HUDEP-2 (cell line): ENCODE measurements at regions not wholly inside any gene's neighbourhood (a gene's known extent, or its start where the extent isn't known, plus 50 kb on each side); places are given as distances from the start of the nearest gene placed in this dataset.
"Not testable (repeated sequence)": the region's sequence is repeated elsewhere in the genome, so short reads cannot be mapped to it uniquely, and the experiment has no call there.

Experiments
- DNase-seq, 76 experiments: peaks; one replicate each; lab custom pipeline; 2025; ENCODE audit not compliant: unreplicated experiment in 76 of 76; lab: John Stamatoyannopoulos, UW

DNA sequence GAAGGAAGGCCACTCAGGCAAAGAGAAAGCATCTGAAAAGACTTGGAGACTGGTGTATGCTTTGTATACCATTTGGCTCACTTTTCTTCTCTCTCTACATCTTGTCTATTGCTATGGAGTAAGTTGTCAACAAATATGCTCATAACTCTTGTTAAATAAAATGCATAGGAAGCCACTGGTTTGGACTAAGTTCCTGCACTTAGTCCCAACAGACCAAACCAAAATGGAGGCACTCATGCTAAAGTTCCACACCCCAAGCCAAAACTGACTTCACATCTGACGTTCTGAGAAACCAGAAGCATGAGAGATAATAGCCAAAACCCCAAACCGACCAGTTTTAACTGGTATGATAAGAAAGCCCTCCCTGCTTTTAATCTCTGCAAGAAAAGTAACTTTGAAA is 135.3 kb upstream of the LYPLAL1 start:
- DNase-seq: peak in 1 of 76 experiments; percentile 1

DNA sequence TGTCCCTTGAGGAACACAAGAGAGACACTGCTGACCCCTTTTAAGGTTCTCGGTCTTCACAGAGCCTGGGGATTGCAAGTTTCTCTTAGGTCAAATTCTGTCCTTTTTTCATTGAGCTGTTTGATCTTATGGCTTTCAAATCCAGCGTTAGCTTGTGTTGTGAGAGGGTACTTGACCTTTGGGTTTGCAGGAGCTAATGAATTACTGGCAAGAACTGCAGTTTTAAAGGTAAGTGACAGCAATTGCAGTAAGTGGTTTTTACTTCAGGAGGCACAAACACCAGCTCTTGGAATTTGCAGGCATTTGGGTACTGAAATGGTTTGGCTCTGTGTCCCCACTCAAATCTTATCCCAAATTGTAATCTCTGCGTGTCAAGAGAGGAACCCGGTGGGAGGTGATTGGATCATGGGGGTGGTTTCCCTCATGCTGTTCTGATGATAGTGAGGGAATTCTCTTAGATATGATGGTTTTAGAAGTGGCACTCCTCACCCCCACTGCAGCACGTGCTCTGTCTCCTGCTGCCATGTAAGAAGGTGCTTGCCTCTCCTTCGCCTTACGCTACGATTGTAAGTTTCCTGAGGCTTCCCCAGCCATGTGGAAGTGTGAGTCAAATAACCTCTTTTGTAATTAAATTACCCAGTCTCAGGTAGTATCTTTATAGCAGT is 134.5 kb upstream of the LYPLAL1 start:
- DNase-seq: no peak

DNA sequence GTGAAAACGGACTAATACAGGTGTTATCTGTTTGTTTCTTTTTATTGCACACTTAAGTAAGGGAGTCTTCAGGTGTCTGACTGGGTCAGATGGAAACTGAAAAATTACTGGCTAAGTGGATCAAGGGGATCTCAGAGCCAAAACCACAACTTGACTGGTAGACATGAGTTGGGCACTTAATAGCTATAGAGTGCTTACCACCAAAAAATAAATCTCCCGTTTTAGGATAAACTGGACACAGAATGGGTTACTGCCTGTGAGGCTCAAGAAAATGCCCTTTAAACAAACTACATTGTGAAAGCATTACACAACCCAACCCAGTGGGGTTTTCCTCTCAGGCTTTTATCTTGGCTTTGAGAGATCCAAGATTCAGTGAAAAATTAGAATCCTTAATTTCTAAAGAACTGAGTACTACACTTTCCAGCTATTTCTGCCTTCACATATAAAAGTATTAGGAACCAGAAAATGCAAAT is 134.0 kb upstream of the LYPLAL1 start:
- no peak for DNase-seq

DNA sequence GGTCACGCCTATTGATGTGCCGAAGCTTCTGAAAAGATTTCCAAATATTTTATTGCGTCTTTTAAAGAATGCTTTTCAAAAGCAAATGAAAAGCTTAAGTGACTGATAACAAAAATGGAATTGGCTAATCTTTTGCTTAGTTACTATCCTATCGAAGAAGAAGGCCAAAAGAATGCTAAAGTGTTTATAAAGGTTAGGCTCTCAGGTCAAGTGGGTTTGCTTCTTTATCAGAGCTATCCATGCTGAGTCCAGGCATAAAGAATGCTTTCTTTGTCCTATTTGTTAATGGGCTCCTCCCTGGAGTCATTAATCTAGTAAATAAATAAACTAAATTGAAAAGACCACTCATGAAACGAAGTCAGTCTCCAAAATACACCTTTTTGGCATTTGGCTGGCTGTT is 133.4 kb upstream of the LYPLAL1 start:
- DNase-seq: no peak

DNA sequence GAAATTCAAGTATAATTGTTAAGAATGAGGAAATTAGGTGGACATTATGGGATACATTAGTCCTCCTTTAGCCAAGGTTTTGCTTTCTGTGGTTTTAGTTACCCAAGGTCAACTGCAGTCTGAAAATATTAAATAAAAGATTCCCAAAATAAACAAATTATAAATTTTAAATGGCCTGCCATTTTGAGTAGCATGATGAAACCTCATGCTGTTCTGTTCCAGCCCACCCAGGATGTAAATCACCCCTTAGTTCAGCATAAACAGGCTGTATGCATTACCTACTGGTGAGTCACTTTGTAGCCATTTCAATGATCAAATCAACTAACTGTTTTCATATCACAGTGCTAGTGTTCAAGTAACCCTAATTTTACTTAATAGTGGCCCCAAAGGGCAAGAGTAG is 132.5 kb upstream of the LYPLAL1 start:
- peak in 1 of 76 experiments; percentile 1 for DNase-seq

DNA sequence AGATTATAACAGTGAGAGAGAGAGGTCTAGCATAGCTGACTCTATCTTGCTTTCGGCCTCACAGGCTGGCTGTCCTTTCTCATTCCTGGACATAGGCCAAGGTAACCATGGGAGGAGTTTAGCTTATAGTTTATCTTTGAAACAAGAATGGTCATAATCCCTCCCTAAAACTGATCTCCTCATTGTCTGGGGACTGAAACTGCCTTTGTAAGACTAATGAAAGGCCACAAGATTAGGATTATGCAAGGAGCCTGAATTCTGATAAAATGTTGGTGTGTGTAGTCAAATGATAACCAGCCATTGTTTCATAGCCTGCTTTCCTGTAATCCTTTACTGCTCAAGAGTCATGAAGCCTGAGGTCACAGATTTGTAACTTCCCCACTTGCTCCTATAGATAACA is 131.9 kb upstream of the LYPLAL1 start:
- peak in 41 of 76 experiments; percentile 1 to 86 (median 28) for DNase-seq

DNA sequence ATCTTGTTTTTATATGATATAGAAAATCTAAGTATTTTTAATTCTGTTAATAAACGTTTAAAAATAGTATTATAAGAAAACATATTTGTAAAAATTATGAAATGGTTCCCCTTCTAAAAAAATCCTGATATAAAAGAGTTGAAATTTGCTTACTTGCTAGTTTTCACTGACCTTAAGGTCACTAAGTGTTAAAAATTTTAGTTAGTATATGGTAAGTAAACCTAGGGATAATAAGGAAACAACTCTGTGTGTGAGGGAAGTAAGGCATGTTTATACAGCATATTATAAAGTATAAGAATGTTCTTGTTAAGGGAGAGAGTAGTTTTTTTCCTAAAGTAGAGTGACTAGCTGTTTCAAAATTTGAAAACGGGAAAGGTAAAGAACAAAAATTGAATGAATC is 130.9 kb upstream of the LYPLAL1 start:
- no peak for DNase-seq

DNA sequence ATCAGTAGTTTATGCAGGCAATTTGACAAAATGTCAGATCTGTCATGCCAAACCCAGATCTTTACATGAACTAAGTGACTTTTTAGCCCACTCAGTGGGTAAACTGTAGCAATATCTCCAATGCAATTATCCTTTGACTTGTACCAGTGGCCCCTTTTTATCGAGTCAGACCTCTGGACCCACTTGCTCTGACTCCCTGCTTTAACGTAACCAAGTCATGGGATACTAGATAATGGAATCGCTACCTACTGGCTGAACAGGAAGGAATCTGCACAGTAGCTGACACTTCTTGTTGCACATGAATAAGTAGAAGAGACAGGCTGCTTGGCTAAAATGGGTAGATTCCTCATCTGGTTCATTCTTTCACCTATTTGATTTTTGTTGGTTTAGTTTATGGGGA is 128.4 kb upstream of the LYPLAL1 start:
- no peak for DNase-seq

DNA sequence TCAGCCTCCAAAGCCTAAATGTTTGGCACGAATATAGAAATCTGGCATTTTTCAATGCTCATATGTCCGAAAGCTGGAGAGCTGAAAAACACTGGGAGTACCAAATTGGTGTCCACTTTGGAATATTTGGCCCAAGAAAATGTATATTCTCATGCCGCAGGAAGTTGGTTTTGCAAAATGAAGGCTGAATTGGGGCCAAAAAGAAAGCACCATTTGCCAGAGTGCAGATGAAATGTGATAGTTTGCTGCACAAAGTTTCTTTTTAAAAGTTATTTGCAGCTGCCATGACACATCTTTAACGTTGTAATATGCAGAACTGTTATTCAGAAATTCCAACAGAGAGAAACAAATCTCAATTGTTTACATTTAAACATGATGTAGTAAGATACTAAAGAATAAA is 124.2 kb upstream of the LYPLAL1 start:
- DNase-seq: no peak

DNA sequence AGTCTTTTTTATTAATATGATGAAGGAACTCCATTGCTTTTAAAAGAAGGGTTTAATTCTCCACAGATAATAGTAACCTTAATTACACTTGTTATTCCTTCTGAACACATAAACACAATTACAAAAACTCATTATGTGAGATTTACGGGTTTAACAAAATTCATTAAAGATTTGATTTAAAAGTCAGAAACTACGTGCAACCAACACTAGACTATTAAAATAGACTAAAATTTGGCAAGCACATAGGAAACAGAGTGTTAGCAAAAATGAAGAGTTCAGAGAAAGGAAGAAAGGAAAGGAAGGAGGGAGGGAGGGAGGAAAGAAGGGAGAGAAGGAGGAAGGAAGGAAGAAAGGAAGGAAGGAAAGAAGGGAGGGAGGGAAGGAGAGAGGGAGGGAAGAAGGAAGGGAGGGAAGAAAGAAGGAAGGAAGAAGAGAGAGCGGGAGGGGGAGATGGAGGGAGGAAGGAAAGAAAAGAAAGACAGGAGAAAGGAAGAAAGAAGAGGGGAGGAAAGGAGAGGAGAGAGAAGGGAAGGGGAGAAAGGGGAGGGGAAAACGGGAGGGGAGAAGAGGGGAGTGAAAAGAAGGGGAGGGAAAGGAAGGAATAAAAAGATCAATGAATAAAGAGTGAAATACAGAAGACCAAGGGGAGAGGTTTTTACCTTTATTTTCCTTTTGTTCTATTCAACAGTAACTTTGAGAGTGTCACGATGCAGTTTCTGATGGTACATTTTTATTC is 123.4 kb upstream of the LYPLAL1 start:
- no peak for DNase-seq

DNA sequence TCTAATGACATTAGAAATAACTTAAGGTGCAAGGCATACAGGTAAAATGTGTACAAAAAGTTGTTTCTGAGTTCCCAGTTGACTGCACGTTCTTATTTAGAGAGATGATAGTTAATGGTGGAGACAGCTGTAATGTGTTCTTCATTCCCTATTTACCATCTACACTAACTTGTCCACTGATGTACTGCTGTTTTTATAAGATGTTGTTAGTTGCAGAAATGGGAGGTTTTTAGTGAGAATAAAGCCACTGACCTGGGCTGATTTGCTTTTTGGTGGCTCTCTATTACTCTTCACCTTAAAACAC is 122.9 kb upstream of the LYPLAL1 start:
- DNase-seq: no peak

DNA sequence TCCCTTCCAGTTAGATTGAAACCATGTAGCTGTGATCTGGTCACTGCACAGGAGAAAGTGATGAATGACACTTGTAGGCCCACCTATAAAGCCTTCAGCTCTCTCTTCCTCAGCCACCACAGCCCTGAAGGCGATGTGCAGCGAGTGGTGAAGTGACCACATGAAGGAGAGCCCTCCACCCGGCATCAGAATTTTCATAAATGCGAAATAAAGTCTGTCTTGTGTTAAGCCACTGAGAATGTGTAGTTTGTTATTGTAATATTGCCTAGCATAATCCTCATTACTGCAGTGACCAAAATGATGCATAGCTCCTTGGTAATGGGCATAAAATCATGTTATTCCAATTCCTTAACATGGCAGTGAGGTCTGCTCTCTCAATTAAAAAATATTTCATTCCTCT is 122.1 kb upstream of the LYPLAL1 start:
- no peak for DNase-seq

DNA sequence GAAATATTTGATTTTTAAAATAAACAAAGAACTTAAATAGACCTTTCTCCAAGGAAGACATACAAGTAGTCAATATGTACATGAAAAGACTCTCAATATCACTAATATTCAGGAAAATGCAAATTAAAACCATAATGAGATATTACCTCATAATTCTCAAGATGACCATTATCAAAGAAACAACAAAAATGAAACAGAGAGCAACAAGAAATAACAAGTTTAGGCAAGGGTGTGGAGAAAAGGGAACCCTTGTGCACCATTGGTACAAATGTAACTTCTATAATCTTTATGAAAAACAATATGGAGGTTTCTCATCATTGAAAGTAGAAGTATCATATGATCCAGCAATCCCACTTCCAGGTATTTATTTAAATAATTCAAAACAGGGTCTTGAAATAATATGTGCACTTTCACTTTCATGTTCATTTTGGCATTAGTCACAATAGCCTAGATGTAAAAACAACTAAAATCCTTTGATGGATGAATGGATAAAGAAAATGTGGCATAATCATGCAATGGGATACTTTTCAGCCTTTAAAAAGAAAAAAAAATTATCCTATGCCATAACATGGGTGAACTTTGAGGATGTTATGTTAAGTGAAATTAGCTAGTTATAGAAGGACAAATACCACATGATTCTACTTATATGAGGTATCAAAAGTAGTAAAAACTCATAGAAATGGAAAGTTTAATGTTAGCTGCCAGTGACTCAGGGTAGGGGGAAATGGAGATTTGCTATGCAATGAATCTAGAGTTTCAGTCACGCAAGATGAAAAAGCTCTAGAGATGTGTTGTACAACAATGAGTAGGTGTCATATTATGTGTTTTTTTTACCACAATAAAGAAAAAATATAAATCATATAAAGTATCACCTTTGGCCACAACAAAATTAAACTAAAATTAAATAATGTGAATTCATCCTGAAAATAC is 114.5 kb upstream of the LYPLAL1 start:
- DNase-seq: no peak

DNA sequence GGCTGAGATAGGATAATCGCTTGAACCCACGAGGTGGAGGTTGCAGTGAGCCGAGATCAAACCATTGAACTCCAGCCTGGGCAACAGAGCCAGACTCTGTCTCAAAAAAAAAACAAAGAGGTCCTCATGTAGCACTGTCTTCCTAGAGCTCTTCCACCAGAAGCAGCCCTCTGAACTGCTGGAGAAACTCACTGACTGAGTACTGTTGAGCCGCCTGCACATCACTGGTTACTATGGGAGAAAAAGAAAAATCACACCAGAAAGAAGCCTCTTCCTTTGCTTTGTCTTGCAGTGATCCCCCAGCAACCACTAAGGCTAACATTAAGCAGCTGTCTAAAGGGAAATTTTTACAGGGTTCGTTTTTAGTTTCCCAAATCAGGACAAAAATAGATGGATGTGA is 112.9 kb upstream of the LYPLAL1 start:
- DNase-seq: no peak

DNA sequence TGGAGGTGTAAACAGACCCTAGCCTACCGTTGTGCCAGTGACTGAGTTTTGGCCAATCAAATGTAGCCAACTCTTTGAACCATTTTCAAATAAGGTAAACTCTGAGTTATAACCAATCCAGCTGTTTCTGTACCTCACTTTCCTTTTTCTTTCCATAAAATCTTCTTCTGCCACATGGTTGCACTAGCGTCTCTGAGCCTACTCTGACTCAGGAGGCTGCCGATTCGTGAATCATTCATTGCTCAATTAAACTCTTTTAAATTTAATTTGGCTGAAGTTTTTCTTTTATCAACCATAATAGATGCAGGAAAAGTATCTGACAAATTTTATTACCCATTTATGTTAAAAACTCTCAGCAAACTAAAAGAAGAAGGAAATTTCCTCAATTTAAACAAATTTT is 111.5 kb upstream of the LYPLAL1 start:
- no peak for DNase-seq

DNA sequence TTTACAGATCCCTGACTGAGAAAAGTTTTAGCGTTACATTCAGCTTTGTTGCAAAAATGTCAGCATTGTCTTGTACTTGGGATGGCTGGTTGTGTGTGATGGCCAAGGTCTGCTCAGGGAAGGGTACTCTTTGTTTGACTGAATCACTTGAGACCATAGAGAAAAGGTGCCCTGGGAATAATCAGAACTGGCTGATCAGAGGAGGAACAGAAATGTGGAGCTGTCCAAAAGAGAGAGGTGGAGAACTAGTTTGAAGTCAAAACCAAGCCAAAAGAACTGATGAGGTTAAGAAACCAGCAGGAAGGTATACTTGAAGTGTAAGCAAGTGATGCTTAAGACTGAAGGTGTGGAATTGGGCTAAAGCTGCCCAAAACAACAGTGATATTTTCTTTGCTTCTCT is 107.6 kb upstream of the LYPLAL1 start:
- no peak for DNase-seq

DNA sequence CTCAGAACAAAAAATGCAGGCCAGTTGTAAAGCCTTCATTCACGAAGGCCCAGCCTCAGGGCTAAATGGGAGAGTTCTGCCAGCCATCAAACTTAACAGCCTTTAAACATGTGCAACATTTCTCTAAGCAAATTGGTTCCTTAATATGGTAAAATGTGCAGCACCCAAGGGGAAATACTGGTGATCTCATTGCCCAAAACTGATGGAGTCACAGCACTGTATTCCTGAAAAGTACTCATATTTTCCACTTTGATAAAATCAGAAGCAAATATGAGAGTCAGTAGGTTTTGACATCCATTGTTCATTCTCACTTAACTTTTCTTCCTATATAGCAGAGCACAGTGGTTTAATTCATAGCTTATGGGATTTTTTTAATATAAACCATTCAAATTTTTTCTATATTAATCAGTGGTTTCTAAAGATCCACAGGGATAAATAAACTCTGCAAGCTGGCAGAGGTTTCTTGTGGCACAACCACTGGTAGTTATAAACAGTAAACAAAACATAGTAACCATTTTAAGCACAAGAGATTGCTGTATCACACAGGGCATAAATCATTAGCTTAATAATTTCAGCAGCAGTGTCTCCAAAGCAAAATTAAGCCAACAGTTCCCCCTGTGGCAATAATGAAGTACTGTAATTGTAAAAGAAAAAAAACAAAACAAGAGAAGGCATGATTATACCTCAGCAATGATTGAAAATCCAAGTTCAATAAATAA is 106.9 kb upstream of the LYPLAL1 start:
- no peak for DNase-seq

DNA sequence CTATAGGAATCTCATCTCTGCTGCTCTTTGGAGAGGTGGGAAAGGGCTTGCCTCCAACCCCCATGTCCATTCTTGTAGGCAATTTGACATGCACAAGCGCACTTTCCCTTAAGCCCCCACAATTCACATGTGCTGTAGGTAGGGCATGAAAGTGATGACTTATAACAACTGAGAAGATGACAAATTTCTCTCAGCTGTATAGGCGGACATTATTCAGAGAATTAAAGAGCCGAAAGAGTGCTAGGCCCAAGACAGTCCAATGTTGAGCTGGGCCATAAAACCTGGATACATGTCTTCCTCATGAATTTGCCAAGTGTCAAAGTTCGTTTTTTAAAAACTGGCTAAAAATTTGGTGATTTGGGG is 106.3 kb upstream of the LYPLAL1 start:
- DNase-seq: no peak

DNA sequence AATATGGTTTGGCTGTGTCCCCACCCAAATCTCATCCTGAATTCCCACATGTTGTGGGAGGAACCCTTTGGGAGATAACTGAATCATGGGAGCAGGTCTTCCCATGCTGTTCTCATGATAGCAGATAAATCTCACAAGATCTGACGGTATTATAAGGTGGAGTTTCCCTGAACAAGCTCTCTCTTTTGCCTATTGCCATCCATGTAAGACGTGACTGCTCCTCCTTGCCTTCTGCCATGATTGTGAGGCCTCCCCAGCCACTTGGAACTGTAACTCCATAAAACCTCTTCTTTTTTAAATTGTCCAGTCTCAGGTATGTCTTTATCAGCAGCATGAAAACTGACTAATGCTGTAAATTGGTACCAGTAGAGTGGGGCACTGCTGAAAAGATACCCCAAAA is 103.3 kb upstream of the LYPLAL1 start:
- not testable (repeated sequence) for DNase-seq

DNA sequence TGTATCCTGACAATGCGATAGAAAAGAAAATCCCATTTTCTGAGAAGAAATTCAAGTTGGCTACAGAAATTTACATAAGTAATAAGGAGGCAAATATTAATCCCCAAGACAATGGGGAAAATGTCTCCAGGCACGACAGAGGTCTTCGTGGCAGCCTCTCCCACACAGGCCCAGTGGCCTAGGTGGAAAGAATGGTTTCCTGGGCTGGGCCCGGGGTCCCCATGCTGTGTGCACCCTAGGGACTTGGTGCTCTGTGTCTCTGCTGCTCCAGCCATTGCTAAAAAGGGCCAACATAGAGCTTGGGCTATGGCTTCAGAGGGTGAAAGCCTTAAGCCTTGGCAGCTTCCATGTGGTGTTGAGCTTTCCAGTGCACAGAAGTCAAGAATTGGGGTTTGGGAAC is 102.5 kb upstream of the LYPLAL1 start:
- no peak for DNase-seq

DNA sequence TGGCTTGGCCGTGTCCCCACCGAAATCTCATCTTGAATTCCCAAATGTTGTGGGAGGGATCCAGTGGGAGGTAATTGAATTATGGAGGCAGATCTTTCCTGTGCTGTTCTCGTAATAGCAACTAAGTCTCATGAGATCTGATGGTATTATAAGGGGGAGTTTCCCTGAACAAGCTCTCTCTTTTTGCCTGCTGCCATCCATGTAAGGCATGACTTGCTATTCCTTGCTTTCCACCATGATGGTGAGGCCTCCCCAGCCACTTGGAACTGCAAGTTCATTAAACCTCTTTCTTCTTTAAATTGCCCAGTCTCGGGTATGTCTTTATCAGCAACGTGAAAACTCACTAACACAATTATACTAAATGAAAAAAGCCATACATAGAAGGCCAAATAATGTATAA is 101.3 kb upstream of the LYPLAL1 start:
- DNase-seq: no peak
